HG03066 (cell line): ENCODE measurements at regions not wholly inside any gene's neighbourhood (a gene's known extent, or its start where the extent isn't known, plus 50 kb on each side); places are given as distances from the start of the nearest gene placed in this dataset.

Experiments
- ATAC-seq: cut with Tn5 transposase; IDR thresholded peaks from one replicate; pipeline ENCODE4 v1.9.1; 2021; ENCODE audit warnings: low read depth; ENCODE audit not compliant: unreplicated experiment

DNA sequence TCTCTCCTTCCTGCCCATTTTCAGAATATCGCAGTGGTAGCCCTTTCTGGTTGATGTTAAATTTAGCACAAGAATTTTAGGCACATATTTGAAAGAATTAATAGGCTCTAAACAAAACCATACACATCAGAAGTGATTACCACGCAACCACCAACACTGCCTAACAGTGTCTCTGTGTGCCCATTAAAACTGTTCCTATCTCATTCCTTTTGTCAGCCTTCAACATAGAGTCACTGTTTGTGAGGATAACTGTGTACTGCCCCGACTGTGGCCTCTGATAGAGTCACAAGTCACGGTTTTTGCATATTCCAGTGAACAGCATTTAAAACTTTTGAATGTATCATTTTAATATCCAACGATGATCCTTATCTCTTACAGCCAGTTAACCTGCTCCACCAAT, 116.8 kb upstream of the TNFAIP3 start:
- no peak for ATAC-seq

DNA sequence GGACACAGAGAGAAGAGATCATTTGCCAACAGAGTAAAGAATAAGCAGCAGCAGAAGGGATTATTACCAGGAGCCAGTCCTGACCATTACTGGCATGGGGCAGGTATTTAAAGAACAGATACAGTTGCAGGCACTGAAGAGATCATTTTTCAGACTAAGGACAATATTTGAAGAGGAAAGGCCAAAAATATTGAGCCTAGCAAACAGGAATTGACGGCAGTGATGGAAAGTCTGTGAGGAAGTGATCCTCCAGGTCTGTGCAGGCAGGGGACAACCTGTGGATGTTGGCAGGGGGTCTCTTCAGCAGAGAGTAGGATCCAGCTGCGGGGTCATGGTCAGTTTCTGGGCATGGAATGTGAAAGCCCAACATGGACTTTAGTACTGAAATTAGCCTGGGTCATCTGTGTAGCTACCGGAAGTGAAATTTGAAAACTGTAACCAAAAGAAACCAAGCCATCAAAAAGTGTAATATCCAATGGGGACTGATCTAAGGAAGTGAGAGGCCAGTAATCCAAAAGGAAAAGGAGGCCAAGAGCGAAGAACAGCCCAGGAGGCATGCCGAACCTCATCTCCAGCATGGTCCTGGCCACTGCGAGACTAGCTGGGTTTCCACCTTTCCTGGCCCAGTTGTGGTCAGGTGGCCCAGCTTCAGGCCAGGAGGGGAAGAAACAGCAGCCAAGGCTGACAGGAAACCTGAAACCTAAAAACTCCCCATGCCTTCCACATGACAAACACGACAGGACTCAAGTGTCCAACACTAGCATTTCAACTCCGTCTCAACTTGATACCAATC, 115.1 kb upstream of the TNFAIP3 start:
- ATAC-seq = no peak

DNA sequence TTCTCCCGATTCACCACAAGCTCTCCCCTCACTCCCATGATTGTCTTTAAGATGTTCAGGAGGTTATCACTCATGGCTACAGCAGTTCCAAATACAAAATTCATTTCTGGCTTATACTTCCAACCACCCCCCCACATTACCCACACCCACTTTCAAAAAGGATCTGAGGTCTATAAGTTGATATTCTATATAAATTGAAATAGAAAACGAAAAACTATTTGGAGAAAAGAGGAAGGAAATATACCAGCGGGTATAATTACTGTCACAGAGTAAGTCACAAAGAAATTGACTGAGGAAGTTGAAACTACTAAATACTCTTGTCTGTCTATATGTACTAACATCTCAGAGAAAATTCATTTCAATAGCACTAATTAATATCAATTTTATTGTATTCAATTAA, 112.7 kb upstream of the TNFAIP3 start:
- peak; percentile 77 for ATAC-seq

DNA sequence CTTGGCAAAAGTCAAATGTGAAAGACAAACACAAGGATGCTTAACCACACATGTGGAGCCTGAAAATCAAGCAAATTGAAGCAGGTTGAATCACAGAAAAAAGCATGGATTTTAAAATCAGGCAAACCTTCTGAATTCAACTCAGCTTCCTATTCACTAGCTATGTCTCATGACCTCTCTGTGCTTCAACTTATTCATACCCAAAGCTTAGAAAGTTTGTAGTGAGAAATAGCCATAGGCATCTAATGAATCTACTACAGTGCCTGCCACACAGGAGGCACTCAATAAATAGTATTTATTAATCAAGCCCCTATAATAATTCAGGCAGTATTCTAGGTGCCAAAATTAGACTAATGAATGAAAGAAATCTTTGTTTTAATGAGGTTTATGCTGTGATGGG, 112.2 kb upstream of the TNFAIP3 start:
- peak; percentile 24 for ATAC-seq

DNA sequence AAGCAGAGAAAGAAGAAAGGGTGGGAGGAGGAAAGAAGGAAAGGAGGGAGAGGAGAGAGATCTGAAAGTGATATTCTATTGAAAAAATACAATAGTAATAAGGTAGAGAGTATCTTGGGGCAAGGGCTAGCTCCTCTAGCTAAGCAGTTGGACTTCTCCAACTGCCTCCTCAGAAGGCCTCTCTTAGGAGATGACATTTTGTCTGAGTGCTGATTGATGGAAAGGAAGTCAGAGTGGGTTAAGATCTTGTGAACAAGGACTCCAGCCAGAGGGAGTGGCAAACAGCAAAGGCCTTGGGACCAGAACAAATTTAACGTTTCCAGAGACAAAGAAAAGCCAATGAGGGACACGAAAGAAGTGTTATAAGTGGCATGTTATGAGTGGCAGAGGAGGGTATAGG, 111.8 kb upstream of the TNFAIP3 start:
- ATAC-seq = no peak

DNA sequence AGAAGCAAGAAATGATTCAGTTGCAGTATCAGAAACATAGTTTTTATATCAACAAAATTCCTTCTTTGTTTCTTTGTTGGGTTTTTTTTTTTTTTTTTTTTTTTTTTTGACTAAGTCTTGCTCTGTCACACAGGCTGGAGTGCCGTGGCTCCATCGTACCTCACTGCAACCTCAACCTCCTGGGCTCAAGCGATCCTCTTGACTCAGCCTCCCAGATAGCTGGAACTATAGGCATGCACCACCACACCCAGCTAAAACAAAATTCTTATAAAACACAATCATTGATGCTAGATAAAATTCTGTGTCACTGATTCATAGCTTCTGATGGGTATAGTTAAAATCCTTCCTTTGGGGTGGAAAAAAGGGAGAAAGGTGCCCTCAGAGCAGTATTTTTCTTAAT, 110.3 kb upstream of the TNFAIP3 start:
- ATAC-seq = no peak

DNA sequence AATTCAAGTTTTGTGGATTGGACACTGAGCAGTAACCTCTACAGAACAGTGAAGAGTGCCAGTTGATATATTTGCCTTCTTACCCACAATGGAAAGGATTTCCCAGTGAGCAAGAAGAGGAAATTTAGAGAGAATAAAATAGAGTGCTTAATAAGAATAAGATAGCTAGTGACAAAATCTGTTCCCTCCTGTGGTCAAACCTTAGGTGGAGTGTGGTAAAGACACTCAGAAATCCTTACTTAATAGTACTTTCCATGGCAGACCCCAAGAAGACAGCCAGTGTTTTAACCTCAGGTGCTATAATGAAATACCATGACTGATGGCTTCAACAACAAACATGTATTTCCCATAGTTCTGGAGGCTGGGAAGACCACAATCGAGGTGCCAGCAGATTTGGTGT, 108.4 kb upstream of the TNFAIP3 start:
- no peak for ATAC-seq

DNA sequence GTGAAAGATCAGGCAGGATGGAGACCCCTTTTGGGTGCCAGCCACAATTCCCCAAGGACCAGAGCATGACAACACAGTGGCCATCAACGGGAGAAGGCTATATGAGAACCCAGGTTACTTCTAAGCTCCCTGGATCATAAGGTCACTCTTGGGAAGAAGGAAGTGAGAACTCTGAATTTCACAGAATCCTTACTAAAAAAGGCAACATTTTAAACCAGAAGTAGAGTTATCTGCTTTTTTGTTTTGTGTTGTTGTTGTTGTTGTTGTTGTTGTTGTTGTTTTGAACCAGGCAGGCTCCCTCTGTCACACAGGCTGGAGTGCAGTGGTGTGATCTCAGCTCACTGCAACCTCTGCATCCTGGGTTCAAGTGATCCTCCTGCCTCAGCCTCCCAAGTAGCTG, 107.4 kb upstream of the TNFAIP3 start:
- no peak for ATAC-seq

DNA sequence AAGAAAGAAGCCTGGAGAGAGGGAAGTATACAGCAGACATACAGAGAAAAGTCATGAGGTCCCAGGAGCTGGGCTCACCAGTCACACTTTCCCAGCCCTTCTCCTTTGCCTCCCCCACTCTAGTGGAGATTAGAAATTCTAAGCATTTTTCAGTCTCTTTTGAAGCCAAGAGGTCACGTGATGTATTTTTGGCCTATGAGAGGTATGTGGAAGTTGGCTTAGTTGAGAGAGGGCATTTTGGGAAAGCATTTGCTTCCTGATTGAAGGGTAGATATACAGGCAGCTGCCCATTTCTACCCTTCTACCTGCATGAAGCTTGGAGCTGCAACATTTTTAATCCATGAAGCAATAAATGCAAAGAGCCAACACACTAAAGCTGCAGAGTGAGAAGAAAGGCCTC, 106.0 kb upstream of the TNFAIP3 start:
- no peak for ATAC-seq

DNA sequence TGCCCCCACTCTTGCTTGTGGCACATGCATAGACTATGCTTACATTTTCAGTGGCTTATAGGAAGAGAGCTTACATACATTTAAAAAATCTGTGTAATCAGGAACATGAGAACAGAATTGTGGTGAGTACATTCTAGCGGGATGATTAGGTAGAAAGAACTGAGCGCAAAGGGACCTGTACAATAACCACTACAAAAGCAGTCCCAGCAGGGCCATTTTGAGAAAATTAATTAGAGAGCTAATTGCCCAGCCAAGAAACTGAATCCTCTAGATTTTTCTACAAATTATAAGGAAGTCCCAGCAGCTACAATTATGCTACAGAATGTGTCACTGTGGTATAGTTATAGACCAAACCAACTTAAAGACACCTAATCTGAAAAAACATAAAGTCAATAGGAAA, 105.6 kb upstream of the TNFAIP3 start:
- no peak for ATAC-seq

DNA sequence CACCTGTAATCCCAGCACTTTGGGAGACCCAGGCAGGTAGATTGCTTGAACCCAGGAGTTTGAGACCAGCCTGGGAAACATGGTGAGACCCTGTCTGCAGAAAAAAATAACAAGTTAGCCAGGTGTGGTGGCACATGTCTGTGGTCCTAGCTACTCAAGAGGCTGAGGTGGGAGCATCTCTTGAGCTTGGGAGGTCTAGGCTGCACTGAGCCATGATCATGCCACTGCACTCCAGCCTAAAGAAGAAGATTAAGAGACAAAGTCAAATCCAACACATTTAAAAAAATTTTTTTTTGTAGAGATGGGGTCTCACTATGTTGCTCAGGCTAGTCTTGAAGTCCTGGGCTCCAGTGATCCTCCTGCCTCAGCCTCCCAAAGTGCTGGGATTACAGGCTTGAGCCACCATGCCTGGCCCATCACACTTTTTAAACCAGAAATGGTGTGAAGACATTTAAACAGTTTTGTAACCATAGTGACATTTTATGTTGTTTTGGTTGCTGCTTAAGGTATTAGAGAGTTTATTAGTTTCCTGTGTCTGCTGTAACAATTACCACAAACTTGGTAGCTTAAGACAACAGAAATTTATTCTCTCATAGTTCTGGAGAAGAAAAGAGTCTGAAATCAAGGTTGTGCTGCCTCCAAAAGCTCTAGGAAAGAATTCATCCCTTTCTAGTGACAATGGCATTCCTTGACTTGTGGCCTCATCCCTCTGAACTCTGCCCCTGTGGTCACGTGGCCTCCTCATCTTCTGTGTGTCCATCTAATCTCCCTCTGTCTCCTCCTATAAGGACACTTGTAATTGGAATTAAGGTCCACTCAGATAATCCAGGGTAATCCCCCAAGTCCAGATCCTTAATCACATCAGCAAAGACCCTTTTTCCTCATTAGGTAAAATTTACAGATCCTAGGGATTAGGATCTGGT, 104.6 kb upstream of the TNFAIP3 start:
- no peak for ATAC-seq

DNA sequence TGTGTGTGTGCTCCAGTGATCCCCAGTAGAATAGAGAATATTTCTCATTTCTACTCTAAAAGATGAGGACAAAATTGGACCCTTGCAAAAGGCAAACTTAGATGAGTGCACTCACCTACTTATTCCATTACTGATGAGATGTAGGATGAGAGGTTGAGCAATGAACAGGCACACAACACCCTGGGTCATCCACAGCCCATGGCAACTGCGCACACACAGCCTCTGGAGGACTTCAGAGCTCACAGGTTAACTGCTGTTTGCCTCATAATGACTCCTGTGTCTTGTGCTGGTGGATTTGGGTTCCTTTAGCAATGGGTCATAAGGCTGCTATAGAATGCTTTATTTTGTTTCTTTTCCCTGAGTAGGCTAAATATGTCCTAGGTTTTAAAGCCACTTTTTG, 103.6 kb upstream of the TNFAIP3 start:
- ATAC-seq = no peak

DNA sequence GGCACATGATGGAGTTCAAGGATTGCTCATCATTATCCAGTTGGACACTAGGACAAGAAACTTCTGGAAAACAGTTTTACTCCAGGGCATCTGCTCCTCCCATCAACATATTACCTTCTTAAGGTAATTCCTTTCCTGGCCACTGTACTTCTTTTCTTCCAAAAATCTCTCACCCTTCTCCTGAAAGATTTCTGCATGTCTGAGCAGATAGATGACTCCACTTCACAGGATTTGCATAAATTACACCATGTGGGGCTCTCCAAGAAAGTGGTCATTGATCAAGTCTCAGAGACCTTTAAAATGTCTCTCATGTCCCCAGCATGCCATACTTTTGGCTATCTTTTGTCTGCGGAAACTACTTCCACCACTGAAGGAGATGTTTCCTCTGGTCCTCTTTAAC, 103.2 kb upstream of the TNFAIP3 start:
- ATAC-seq = no peak

DNA sequence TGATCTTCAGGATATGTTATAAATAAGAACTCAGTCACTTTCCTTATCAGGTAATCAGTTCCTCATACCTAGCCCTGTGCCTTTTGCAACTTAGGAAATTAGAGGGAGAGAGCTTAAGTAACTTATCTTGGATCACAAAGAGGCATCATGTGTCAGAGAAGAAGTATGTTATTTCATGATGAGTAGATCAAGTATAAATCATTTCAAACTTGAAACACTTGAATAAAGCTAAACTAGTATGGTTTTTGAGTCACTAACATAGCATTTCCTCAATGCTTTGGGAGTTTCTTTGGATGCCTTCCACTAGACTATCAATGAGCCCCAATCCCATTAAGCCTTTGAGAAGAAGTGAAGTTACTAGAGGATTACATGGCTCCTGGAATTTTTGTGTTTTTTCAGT, 102.6 kb upstream of the TNFAIP3 start:
- no peak for ATAC-seq

DNA sequence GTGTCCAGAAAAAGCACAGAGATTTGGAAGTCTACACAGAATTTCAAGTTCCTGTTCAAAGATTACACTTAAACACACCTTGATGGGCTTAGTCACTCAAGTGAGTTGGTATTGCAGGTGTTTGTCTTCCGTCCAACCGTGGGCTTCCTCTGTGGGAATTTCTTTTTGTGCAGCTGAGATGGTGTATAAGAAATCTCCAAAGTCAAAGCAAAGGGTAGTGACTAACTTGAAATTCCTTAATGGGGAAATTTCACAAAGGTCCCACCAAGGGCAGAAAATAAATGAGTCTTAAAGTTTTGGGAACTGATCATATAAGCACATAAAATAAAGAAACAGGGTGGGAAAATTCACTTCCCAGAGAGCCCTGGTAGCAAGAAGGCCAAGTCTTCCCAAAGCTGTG, 102.0 kb upstream of the TNFAIP3 start:
- no peak for ATAC-seq

DNA sequence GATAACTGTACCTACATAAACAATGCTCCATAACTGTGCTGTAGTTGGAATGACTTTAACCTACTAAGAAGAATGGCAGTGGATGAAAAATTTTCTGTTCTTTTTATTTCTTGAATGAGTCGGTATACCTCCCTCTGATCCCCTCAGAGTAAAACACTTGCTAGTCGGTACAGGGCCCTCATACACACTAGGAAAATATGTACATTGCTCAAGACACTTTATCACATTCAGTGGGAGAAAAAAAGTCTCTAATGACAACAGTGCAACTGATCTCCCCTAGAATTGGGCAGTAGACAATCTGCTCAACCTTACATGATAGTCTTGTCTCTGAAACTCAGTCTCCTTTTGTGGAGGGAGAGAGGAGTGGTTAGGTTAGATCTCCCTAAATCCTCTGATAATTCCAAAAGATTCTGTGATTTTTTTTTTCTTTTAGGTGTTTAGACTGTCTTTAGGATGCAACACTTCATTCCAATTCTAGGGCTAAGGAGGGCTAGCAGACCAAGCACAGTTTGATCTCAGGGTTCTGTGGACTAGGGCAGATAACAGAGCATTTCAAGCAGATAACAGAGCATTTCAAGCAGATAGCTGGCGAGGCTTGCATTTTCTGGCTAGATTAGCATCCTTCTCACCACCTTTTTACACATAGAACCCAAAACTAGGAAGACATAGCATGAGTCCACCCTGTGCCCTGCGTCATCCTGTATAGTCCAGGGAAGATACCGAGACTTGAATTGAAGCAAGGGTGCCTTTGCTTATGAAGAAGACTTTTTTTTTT, 100.3 kb upstream of the TNFAIP3 start:
- no peak for ATAC-seq

DNA sequence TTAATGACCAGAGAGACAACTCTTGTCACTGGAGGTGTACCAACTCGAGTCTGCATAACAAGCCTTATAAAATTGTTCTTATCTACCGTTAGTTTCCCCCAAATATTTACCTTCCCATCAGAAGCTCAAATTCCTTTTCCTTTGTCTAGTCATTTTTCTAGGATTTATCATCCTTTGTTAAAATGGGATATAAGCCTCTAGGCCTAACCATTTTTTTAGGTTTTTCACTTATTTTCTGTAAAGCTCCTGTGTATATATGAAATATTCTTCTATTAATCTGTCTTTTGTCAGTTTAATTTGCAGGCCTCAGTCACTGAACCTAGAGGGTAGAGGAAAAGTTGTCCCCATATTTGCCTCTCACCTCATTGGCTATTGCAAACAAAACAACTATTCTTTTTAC, 99.6 kb upstream of the TNFAIP3 start:
- no peak for ATAC-seq

DNA sequence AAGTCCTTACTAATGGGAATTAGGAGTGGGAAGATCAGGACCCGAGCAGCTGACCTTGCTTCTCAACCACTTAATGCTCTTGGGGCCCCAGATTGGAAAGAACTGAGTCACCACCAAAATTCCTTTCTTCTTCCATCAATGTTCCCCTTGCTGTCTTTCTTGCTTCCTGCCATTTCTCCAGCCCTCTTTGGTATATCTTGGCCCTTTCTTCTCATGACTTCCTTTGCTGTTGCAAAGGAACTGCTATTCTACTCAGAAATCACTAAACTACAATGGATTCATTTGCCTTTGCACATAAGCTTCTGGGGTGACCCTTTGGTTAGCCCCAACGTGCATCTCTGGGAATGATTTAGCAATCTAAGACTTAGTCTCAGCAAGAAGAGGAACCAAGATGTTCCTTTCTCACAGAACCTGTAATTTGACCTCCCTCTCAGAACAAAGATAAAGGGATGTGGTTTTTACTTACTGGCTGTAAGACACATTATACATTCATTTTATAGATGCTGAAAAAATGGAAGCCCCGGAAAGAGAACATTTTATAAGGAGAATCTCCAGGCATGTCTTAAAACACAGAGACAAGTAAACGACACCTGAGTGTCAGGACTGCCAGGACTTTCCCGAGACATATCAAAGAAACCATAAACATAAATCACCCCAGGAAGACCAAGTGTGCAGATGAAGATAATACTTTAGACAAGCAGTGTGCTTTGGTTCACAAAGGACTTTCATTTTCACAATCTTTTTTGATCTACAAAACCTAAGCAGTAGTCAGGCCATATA, 99.0 kb upstream of the TNFAIP3 start:
- peak; percentile 84 for ATAC-seq

DNA sequence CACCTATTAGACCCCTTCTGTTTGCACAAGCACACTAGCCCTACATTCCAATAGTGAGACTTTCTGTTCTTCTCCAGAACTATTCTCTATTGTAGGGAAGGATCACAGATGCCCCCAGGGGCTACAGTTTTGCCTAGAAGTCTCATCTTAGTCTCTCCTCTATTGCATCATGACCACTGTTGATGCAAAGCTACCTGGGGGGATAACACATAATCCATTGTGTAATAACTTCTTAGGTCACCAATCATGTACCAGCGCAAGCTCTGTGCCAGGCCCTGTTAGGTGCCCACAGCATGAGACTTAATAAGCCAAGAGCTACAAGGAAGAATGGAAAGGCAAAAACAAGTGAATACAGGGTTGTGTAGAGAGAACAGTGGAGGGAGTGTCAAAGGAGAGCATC, 98.1 kb upstream of the TNFAIP3 start:
- ATAC-seq = no peak

DNA sequence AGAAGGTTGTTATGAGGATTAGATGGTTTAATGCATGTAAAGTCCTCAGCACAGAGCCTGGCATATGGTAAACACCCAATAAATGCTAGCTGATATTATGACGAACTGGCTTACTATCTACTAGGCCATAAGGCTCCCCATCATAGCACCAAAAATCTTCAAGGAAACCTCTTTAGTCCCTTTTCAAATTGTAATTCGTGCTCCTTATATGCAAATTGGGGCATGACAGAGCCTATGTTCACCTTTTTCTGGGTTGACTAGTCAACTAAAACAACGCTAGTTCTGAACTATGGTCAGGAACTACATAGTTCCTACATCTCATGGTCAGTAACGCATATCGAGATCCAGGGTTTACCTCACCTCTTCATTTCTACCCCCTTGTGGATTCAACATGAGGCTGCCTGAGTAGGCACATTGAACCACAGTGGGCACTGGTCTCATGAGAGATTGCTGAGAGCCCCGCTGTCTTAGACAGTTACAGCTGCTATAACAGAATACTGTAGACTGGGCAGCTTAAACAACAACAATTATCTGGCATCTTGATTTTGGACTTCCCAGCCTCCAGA, 97.2 kb upstream of the TNFAIP3 start:
- ATAC-seq = no peak
